Progenitor cell of endocrine pancreas (in vitro differentiated cells): ENCODE measurements at regions not wholly inside any gene's neighbourhood (a gene's known extent, or its start where the extent isn't known, plus 50 kb on each side); places are given as distances from the start of the nearest gene placed in this dataset.

ENCODE experiments used
- DNase-seq: peaks from one replicate; pipeline ENCODE4 v3.0.0; 2021; ENCODE audit warnings: low spot score; ENCODE audit not compliant: unreplicated experiment
- H3K27ac Mint-ChIP-seq: 2 replicates; pipeline ENCODE4 v1.8.0; 2021; ENCODE audit warnings: mild to moderate bottlenecking, moderate library complexity, mixed read lengths
- H3K27me3 Mint-ChIP-seq: 2 replicates; pipeline ENCODE4 v1.8.0; 2021; ENCODE audit warnings: mixed read lengths
- H3K36me3 Mint-ChIP-seq: 2 replicates; pipeline ENCODE4 v1.8.0; 2022; ENCODE audit warnings: mixed read lengths; ENCODE audit not compliant: insufficient read depth
- H3K4me1 Mint-ChIP-seq: 2 replicates; pipeline ENCODE4 v1.8.0; 2021; ENCODE audit warnings: low read depth, mixed read lengths
- H3K4me3 Mint-ChIP-seq: 2 replicates; pipeline ENCODE4 v1.8.0; 2021; ENCODE audit warnings: low read depth, mild to moderate bottlenecking, moderate library complexity, mixed read lengths
- H3K9me3 Mint-ChIP-seq: 2 replicates; pipeline ENCODE4 v1.8.0; 2021; ENCODE audit warnings: low read depth, mixed read lengths
- CTCF ChIP-seq: fragments of 200-600 bp; sonication (generic); IDR thresholded peaks from one replicate; pipeline ENCODE4 v1.5.0; 2021; ENCODE audit warnings: antibody characterized with exemption, mild to moderate bottlenecking; ENCODE audit not compliant: unreplicated experiment

- Mint-ChIP-seq H3K4me1 (no peaks in the 10 kb centered on the region), H3K36me3 (no peaks in the 10 kb centered on the region), H3K9me3 (peaks cover 8% of the 10 kb centered on the region), H3K4me3 (no peak overlapping the region), H3K27ac (no peak overlapping the region), H3K27me3 (peaks cover 36% of the 10 kb centered on the region)
- DNase-seq, result no peak
- TF ChIP-seq CTCF, result no peak
Observed at GRCh38 chr1:42052072-42052699, 101.0 kb upstream of the GUCA2B start.

- H3K36me3 Mint-ChIP-seq, result no peaks in the 10 kb centered on the region
- TF ChIP-seq CTCF, result no peak
- no peak overlapping the region for H3K4me3 Mint-ChIP-seq
- no peak for DNase-seq
- no peaks in the 10 kb centered on the region for H3K4me1 Mint-ChIP-seq
- H3K27ac Mint-ChIP-seq, result no peak overlapping the region
- H3K27me3 Mint-ChIP-seq, result peaks cover 45% of the 10 kb centered on the region
- no peaks in the 10 kb centered on the region for H3K9me3 Mint-ChIP-seq
Observed at GRCh38 chr1:42047508-42047880, 105.7 kb upstream of the GUCA2B start.

- peaks cover 42% of the 10 kb centered on the region for H3K27me3 Mint-ChIP-seq
- no peaks in the 10 kb centered on the region for H3K9me3 Mint-ChIP-seq
- DNase-seq, result no peak
- H3K4me3 Mint-ChIP-seq, result no peak overlapping the region
- H3K27ac Mint-ChIP-seq, result no peak overlapping the region
- no peaks in the 10 kb centered on the region for H3K36me3 Mint-ChIP-seq
- H3K4me1 Mint-ChIP-seq, result no peaks in the 10 kb centered on the region
- no peak for TF ChIP-seq CTCF
Observed at GRCh38 chr1:42046761-42047507, 106.3 kb upstream of the GUCA2B start.

GRCh38 chr1:42044346-42044745 lies 108.9 kb upstream of the GUCA2B start:
- H3K9me3 Mint-ChIP-seq, result no peaks in the 10 kb centered on the region
- H3K36me3 Mint-ChIP-seq, result no peaks in the 10 kb centered on the region
- no peak for TF ChIP-seq CTCF
- no peak for DNase-seq
- H3K4me1 Mint-ChIP-seq, result no peaks in the 10 kb centered on the region
- no peak overlapping the region for H3K27ac Mint-ChIP-seq
- H3K27me3 Mint-ChIP-seq, result peaks cover 19% of the 10 kb centered on the region
- no peak overlapping the region for H3K4me3 Mint-ChIP-seq

- no peaks in the 10 kb centered on the region for H3K36me3 Mint-ChIP-seq
- no peak for DNase-seq
- no peak for TF ChIP-seq CTCF
- H3K4me1 Mint-ChIP-seq, result no peaks in the 10 kb centered on the region
- H3K4me3 Mint-ChIP-seq, result no peak overlapping the region
- H3K27me3 Mint-ChIP-seq, result peaks cover 14% of the 10 kb centered on the region
- H3K9me3 Mint-ChIP-seq, result no peaks in the 10 kb centered on the region
- no peak overlapping the region for H3K27ac Mint-ChIP-seq
Observed at GRCh38 chr1:42043811-42044210, 109.4 kb upstream of the GUCA2B start.
